GM04504 (cell line): ENCODE measurements at regions not wholly inside any gene's neighbourhood (a gene's known extent, or its start where the extent isn't known, plus 50 kb on each side); places are given as distances from the start of the nearest gene placed in this dataset.
"Not testable (repeated sequence)": the region's sequence is repeated elsewhere in the genome, so short reads cannot be mapped to it uniquely, and the experiment has no call there.

Experiments
- DNase-seq: peaks from one replicate; pipeline ENCODE4 v3.0.0-alpha.2; 2012; ENCODE audit warnings: low read depth

GRCh38 chr6:103783329-103783728 lies 1076.4 kb downstream of the HACE1 start:
- no peak for DNase-seq

DNA sequence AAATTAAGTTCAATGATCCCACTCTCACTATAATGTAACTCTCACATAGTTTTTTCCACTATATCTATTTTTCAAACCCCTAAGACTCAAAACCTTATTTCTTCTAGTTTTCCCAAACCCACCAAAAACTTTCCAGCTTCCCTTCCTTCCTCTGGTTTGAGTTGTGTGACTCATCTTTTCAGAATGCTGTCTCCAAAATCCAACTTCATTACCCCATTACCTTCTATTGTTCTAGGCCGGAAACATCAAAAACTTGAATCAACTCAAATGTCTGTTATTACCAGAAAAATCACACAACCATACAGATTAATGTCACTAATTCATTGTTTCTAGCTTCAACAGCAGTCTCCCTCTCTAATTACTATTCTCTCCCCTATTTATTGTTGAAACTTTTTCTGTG lies 1090.3 kb downstream of the HACE1 start:
- DNase-seq: no peak

DNA sequence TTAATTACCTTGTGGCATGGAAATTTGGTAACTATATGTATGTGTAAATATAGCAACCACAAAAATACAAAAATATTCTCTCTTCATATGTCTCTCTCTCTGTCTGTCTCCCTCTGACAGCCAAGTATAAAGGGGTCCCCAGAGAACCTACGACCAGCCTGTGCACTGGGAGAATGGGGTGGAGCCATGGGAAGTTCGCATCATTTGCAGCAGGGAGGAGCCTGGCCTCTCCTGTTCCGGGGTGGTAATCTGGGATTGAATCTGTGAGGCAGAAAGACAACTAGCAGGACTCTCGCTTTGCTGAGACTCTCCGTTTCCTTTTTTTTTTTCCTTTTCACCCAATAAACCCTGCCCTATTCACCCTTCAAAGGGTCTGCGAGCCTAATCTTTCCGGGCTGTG lies 1109.1 kb downstream of the HACE1 start:
- no peak for DNase-seq

DNA sequence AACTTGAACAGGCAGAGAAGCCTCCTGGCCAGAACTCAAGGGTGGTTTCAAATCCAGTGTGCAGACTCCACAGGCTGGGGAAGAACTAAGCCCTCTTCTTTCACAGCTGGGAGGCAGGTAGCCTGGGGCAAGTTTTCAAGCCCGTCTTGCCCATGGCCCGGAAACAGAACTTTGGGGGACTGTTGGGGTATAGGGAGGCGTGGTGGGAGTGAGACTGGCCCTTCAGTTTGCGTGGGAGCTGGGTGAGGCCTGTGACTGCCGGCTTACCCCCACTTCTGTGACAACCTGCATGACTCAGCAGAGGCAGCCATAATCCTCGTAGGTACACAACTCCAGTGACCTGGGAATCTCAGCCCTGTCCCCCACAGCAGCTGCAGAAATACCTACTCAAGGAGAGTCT lies 1125.7 kb downstream of the HACE1 start:
- DNase-seq: no peak

GRCh38 chr6:103729658-103730057 lies 1130.1 kb downstream of the HACE1 start:
- no peak for DNase-seq

- no peak for DNase-seq
Observed at GRCh38 chr6:103723438-103724322, 1136.0 kb downstream of the HACE1 start.

DNA sequence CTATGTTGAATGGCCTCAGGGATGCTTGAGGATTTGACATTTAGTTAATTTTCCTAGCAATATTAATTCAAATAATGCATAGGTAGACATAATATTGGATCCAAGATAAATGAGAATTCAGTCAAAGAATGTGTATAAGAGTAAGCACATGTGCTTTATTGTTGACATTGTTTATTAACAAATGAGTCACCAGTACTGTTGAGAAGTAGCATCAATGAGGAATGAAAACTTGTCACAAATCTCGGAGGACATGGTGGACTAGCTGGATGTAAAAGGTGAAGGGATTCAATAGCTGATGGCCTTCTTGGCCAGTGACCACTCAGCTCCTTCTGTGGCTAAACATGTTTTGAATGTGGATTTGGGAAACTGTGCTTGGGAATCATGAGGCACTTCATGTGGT lies 1137.0 kb downstream of the HACE1 start:
- DNase-seq: no peak

DNA sequence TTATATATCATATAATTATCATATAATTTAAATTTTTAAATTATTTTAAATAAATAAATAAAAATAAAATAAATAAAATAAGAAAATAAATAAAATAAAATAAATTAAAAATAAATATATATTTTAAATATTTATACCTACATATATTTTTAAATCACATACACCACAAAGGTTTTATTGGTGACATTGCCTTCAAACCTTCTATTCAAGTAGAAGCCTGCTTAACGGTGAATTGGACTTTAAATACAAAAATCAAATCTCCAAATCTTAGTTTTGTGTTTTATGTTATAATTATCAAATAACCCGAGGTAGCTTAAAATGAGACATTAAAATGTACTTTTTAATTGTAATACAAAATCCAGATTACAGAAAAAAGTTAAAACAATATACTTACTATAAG lies 1137.8 kb downstream of the HACE1 start:
- DNase-seq: no peak

DNA sequence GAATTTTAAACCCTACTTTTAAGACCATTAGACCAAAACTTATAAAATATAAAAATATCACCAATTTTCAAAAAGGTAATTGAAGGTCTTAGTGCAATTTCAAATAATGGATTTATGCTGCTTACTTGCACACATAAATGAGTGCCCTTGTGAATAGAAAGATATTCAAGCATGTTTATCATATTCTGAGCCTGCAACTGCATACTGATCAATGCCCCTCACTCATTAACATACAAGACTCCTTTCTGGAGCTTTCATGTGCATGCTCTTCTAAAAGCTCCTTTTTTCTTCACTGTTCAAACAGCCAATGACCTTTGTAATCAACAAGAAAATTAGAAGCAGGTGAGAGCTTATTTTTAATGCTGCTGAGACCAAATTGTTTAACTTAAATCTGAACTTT lies 1139.3 kb downstream of the HACE1 start:
- DNase-seq: no peak

GRCh38 chr6:103719545-103719944 lies 1140.2 kb downstream of the HACE1 start:
- DNase-seq: no peak

GRCh38 chr6:103715269-103715668 lies 1144.5 kb downstream of the HACE1 start:
- DNase-seq: no peak

DNA sequence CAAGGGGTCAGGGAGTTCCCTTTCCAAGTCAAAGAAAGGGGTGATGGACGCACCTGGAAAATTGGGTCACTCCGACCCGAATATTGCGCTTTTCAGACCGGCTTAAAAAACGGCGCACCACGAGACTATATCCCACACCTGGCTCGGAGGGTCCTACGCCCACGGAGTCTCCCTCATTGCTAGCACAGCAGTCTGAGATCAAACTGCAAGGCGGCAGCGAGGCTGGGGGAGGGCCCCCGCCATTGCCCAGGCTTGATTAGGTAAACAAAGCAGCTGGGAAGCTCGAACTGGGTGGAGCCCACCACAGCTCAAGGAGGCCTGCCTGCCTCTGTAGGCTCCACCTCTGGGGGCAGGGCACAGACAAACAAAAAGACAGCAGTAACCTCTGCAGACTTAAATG lies 1150.5 kb downstream of the HACE1 start:
- DNase-seq: not testable (repeated sequence)

GRCh38 chr6:103707596-103708325 lies 1152.0 kb downstream of the HACE1 start:
- DNase-seq: no peak

GRCh38 chr6:103699769-103700168 lies 1160.0 kb downstream of the HACE1 start:
- DNase-seq: no peak

DNA sequence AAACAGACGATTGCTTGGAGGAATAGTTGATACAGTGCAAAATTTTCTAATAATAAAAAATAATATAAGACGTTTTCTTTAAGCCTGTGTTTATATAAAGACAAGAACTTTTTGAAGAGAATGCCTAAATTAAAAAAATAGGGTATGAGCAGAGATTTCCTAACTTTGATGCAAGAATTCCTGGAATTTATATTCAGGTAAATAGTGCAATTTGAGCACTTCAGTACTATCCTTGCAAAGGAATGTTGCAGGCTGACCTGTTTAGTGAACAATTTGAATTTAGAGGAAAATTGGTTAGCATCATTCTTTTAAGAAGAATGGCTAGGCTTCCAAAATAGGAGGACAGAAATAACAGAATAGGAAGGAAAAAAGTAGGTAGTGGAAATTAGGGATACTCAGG lies 1172.3 kb downstream of the HACE1 start:
- DNase-seq: no peak

GRCh38 chr6:103680116-103680515 lies 1179.6 kb downstream of the HACE1 start:
- DNase-seq: no peak

- no peak for DNase-seq
Observed at GRCh38 chr6:103677290-103677689, 1182.4 kb downstream of the HACE1 start.

- no peak for DNase-seq
Observed at GRCh38 chr6:103675807-103676406, 1183.8 kb downstream of the HACE1 start.

DNA sequence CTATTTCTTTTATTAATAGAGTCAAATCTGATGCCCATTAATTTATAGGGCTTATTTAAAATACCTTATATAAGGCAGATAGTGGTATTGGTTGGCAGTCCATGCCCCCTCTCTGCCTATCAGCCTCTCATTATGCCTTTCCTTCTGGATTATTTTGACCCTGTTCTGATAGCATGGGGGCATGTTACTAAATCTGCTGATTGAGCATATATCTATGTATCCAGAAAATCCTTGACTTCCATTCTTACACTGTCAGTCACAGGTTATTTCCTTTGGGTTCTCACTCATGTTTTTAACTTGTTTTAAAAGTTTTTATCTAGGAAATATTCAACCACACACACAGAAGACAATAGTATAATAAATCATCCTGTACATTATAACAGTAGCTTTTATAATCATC lies 1184.9 kb downstream of the HACE1 start:
- no peak for DNase-seq

GRCh38 chr6:103672169-103672568 lies 1187.5 kb downstream of the HACE1 start:
- no peak for DNase-seq

GRCh38 chr6:103629613-103630012 lies 1230.1 kb downstream of the HACE1 start:
- DNase-seq: no peak

DNA sequence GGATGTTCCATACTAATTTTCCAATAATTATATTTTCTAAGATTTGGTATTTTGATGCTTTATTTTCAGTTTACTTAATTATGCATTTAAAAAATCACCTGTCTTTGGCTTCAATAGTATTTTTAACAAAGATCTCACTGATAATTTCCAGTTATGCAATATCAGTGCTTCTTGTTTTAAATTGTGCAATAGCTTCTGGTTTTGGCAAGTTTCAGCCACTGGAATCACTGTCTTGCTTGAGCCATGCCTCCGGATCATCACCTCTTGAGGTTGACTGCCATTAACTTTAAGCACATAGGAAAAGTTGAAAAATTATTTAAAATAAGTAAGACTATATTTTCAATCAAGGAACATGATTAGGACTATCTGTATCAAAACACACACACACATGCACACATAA lies 1242.1 kb downstream of the HACE1 start:
- DNase-seq: no peak

DNA sequence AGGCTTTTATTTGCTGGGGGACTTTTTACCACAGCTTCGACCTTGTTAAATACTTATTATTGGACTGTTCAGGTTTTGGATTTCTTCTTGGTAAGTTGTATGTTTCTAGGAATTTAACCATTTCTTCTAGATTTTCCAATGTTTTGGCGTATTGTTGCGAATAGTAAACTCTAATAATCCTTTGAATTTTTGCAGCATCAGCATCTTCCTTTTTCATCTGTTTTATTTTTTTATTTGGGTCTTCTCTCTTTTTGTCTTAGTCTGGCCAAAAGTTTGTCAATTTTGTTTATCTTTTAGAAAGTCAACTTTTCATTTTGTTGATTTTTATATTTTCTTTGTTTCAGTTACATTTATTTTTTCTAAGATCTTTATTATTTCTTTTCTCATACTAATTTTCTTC lies 1272.0 kb downstream of the HACE1 start:
- DNase-seq: no peak
